ENCODE measurements at regions not wholly inside any gene's neighbourhood (a gene's known extent, or its start where the extent isn't known, plus 50 kb on each side); places are given as distances from the start of the nearest gene placed in this dataset.
A peak's percentile ranks its signal among the peaks of the same experiment; 100 is the strongest.

DNA sequence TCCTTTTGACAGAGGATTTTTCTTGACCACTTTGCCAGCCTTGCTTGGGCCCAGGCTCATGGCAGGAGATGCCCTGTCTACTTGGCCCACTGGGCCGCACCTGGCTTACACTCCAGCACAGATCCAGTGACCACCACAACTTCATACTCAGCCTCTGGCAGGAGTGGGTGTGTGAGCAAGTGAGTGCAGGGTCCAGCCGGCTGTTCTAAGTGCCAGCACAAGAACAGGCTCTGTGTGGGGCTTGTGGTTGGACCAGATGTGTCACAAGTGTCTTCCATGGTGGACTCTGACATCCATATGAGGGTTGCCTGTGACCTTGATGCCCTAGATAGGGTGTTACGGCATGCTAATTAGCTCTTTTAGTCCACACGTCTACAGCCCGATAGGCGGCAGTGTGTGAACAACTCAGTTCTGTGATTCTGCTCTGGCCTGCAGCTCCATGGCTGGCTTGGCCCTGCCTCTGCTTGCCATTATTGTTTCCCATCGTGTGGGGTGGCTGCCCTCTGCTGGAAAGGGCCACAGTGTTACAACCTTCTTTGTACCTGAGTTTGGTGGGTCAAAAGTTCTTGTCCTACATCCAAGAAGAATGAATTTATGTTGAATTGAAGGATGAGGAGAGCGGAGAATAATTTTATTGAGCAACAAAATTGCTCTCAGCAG is 1089.1 kb downstream of the SLC6A15 start:
- TF ChIP-seq, protein P1, sequence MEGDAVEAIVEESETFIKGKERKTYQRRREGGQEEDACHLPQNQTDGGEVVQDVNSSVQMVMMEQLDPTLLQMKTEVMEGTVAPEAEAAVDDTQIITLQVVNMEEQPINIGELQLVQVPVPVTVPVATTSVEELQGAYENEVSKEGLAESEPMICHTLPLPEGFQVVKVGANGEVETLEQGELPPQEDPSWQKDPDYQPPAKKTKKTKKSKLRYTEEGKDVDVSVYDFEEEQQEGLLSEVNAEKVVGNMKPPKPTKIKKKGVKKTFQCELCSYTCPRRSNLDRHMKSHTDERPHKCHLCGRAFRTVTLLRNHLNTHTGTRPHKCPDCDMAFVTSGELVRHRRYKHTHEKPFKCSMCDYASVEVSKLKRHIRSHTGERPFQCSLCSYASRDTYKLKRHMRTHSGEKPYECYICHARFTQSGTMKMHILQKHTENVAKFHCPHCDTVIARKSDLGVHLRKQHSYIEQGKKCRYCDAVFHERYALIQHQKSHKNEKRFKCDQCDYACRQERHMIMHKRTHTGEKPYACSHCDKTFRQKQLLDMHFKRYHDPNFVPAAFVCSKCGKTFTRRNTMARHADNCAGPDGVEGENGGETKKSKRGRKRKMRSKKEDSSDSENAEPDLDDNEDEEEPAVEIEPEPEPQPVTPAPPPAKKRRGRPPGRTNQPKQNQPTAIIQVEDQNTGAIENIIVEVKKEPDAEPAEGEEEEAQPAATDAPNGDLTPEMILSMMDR (IDR thresholded peaks at IDR 0.05): peak; percentile 41
- no peak for TF ChIP-seq MAX (IDR thresholded peaks at IDR 0.05)
- TF ChIP-seq, protein P2, sequence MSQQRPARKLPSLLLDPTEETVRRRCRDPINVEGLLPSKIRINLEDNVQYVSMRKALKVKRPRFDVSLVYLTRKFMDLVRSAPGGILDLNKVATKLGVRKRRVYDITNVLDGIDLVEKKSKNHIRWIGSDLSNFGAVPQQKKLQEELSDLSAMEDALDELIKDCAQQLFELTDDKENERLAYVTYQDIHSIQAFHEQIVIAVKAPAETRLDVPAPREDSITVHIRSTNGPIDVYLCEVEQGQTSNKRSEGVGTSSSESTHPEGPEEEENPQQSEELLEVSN (IDR thresholded peaks at IDR 0.05; ENCODE audit: borderline replicate concordance, low read depth): no peak

Measured in A549 (cell line).